Kidney epithelial cell (primary cell): ENCODE measurements at regions not wholly inside any gene's neighbourhood (a gene's known extent, or its start where the extent isn't known, plus 50 kb on each side); places are given as distances from the start of the nearest gene placed in this dataset.

Experiments used
- DNase-seq: peaks from one replicate; pipeline ENCODE4 v3.0.0-alpha.2; 2010; ENCODE audit warnings: low read depth
- H3K27me3 ChIP-seq: 2 replicates; pipeline ENCODE4 v1.6.0; 2011; ENCODE audit warnings: low read length; ENCODE audit not compliant: control insufficient read depth, insufficient read depth
- H3K36me3 ChIP-seq: 2 replicates; pipeline ENCODE4 v1.5.1; 2011; ENCODE audit warnings: low read length; ENCODE audit not compliant: control insufficient read depth, insufficient read depth
- H3K4me3 ChIP-seq: 2 replicates; pipeline ENCODE4 v1.5.1; 2011; ENCODE audit warnings: low read depth, mild to moderate bottlenecking, control low read depth, low read length
- TF ChIP-seq, protein P1 (sequence below): IDR thresholded peaks from 2 replicates; pipeline ENCODE4 v1.5.1; 2011; ENCODE audit warnings: mild to moderate bottlenecking, moderate library complexity, low read length, control low read depth, inconsistent platforms; ENCODE audit not compliant: insufficient read depth, poor library complexity, severe bottlenecking

- Histone ChIP-seq H3K36me3 (no peaks in the 10 kb centered on the region), H3K4me3 (no peak overlapping the region), H3K27me3 (no peaks in the 10 kb centered on the region)
- TF ChIP-seq, protein P1, sequence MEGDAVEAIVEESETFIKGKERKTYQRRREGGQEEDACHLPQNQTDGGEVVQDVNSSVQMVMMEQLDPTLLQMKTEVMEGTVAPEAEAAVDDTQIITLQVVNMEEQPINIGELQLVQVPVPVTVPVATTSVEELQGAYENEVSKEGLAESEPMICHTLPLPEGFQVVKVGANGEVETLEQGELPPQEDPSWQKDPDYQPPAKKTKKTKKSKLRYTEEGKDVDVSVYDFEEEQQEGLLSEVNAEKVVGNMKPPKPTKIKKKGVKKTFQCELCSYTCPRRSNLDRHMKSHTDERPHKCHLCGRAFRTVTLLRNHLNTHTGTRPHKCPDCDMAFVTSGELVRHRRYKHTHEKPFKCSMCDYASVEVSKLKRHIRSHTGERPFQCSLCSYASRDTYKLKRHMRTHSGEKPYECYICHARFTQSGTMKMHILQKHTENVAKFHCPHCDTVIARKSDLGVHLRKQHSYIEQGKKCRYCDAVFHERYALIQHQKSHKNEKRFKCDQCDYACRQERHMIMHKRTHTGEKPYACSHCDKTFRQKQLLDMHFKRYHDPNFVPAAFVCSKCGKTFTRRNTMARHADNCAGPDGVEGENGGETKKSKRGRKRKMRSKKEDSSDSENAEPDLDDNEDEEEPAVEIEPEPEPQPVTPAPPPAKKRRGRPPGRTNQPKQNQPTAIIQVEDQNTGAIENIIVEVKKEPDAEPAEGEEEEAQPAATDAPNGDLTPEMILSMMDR = no peak
- DNase-seq = no peak
Observed at GRCh38 chr15:54815556-54815955, 381.2 kb downstream of the RSL24D1 start.

GRCh38 chr15:54812383-54812782 lies 384.4 kb downstream of the RSL24D1 start:
- TF ChIP-seq, protein P1 = no peak
- DNase-seq = no peak
- H3K36me3 ChIP-seq = no peaks in the 10 kb centered on the region
- H3K4me3 ChIP-seq = no peak overlapping the region
- no peaks in the 10 kb centered on the region for H3K27me3 ChIP-seq

- Histone ChIP-seq H3K27me3 (no peaks in the 10 kb centered on the region), H3K4me3 (no peak overlapping the region), H3K36me3 (no peaks in the 10 kb centered on the region)
- TF ChIP-seq, protein P1 = no peak
- DNase-seq = no peak
Observed at GRCh38 chr15:54810496-54810895, 386.2 kb downstream of the RSL24D1 start.

- no peaks in the 10 kb centered on the region for H3K27me3 ChIP-seq
- H3K4me3 ChIP-seq = no peak overlapping the region
- TF ChIP-seq, protein P1 = no peak
- no peaks in the 10 kb centered on the region for H3K36me3 ChIP-seq
- DNase-seq = no peak
Observed at GRCh38 chr15:54810031-54810430, 386.7 kb downstream of the RSL24D1 start.

- no peak overlapping the region for H3K4me3 ChIP-seq
- no peak for DNase-seq
- H3K27me3 ChIP-seq = no peaks in the 10 kb centered on the region
- H3K36me3 ChIP-seq = no peaks in the 10 kb centered on the region
- TF ChIP-seq, protein P1 = no peak
Observed at GRCh38 chr15:54808321-54808720, 388.4 kb downstream of the RSL24D1 start.

DNA sequence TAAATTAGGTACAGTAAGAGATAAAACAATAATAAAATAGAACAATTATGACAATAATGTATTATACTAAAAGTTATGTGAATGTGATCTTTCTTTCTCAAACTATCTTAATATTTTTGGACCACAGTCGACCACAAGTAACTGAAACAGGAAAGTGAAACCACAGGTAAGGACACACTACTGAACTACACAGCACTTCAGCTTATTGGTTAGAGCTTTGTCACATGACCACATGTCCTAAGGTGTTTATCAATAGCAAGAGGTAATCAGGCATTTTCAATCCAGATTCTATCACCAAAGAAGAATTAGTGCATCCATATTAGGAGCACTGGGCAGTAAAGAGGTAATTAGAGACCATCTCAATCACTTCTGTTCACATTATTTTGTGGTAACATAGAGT lies 392.8 kb downstream of the RSL24D1 start:
- Histone ChIP-seq H3K36me3 (no peaks in the 10 kb centered on the region), H3K4me3 (no peak overlapping the region), H3K27me3 (no peaks in the 10 kb centered on the region)
- no peak for DNase-seq
- TF ChIP-seq, protein P1 = no peak
